HFFc6 (cell line): ENCODE measurements at regions not wholly inside any gene's neighbourhood (a gene's known extent, or its start where the extent isn't known, plus 50 kb on each side); places are given as distances from the start of the nearest gene placed in this dataset.

ENCODE experiments used
- DNase-seq: peaks from one replicate; pipeline ENCODE4 v3.0.0-alpha.2; 2018
- H3K27ac Mint-ChIP-seq: 2 replicates; pipeline ENCODE4 v1.8.0; 2020; ENCODE audit warnings: mild to moderate bottlenecking, mixed read lengths
- H3K27me3 Mint-ChIP-seq: 2 replicates; pipeline ENCODE4 v1.8.0; 2021; ENCODE audit warnings: mild to moderate bottlenecking, moderate library complexity, mixed read lengths; ENCODE audit not compliant: insufficient read depth
- H3K36me3 Mint-ChIP-seq: 2 replicates; pipeline ENCODE4 v1.8.0; 2021; ENCODE audit warnings: low read depth, mixed read lengths
- H3K4me1 Mint-ChIP-seq: 2 replicates; pipeline ENCODE4 v1.8.0; 2020; ENCODE audit warnings: low read depth, mixed read lengths
- H3K4me3 Mint-ChIP-seq: 2 replicates; pipeline ENCODE4 v1.8.0; 2020; ENCODE audit warnings: mild to moderate bottlenecking, moderate library complexity, mixed read lengths
- H3K9me3 Mint-ChIP-seq: 2 replicates; pipeline ENCODE4 v1.8.0; 2020; ENCODE audit warnings: mild to moderate bottlenecking, mixed read lengths
- CTCF ChIP-seq: fragments of 200-600 bp; sonication (generic); IDR thresholded peaks from 2 replicates; pipeline ENCODE4 v1.5.0; 2021; ENCODE audit warnings: antibody characterized with exemption, mild to moderate bottlenecking

GRCh38 chr2:33730193-33730592, 131.1 kb upstream of the FAM98A start:
- no peaks in the 10 kb centered on the region for H3K27me3 Mint-ChIP-seq
- peaks cover 21% of the 10 kb centered on the region for H3K9me3 Mint-ChIP-seq
- H3K4me3 Mint-ChIP-seq: no peak overlapping the region
- no peak overlapping the region for H3K27ac Mint-ChIP-seq
- no peak for TF ChIP-seq CTCF
- H3K4me1 Mint-ChIP-seq: no peaks in the 10 kb centered on the region
- peaks cover 6% of the 10 kb centered on the region; the same call in 1 of the 2 replicates for H3K36me3 Mint-ChIP-seq
- no peak for DNase-seq

- TF ChIP-seq CTCF: no peak
- Mint-ChIP-seq H3K27me3 (no peaks in the 10 kb centered on the region), H3K27ac (no peak overlapping the region)
These were observed 130.3 kb upstream of the FAM98A start for GRCh38 chr2:33729353-33729752.

GRCh38 chr2:33728106-33728505, 129.0 kb upstream of the FAM98A start:
- H3K36me3 Mint-ChIP-seq: peaks cover 6% of the 10 kb centered on the region; the same call in 1 of the 2 replicates

More at GRCh38 chr2:33729353-33729752, 130.3 kb upstream of the FAM98A start:
- Mint-ChIP-seq H3K9me3 (peaks cover 21% of the 10 kb centered on the region), H3K36me3 (peaks cover 6% of the 10 kb centered on the region; the same call in 1 of the 2 replicates), H3K4me3 (no peak overlapping the region), H3K4me1 (no peaks in the 10 kb centered on the region)
- no peak for DNase-seq

GRCh38 chr2:33727361-33728032, 128.4 kb upstream of the FAM98A start:
- Mint-ChIP-seq H3K4me3 (no peak overlapping the region), H3K27ac (no peak overlapping the region), H3K4me1 (no peaks in the 10 kb centered on the region), H3K9me3 (peaks cover 21% of the 10 kb centered on the region), H3K36me3 (peaks cover 6% of the 10 kb centered on the region; the same call in 1 of the 2 replicates), H3K27me3 (no peaks in the 10 kb centered on the region)
- DNase-seq: no peak
- TF ChIP-seq CTCF: no peak

More at GRCh38 chr2:33728106-33728505, 129.0 kb upstream of the FAM98A start:
- no peak overlapping the region for H3K4me3 Mint-ChIP-seq
- H3K4me1 Mint-ChIP-seq: no peaks in the 10 kb centered on the region
- no peak for TF ChIP-seq CTCF
- no peaks in the 10 kb centered on the region for H3K27me3 Mint-ChIP-seq
- peaks cover 21% of the 10 kb centered on the region for H3K9me3 Mint-ChIP-seq
- H3K27ac Mint-ChIP-seq: no peak overlapping the region
- DNase-seq: no peak

GRCh38 chr2:33726415-33726814, 127.3 kb upstream of the FAM98A start:
- H3K4me3 Mint-ChIP-seq: no peak overlapping the region
- peaks cover 6% of the 10 kb centered on the region; the same call in 1 of the 2 replicates for H3K36me3 Mint-ChIP-seq
- no peaks in the 10 kb centered on the region for H3K27me3 Mint-ChIP-seq
- no peak for DNase-seq
- peaks cover 21% of the 10 kb centered on the region for H3K9me3 Mint-ChIP-seq
- no peaks in the 10 kb centered on the region for H3K4me1 Mint-ChIP-seq
- H3K27ac Mint-ChIP-seq: no peak overlapping the region
- no peak for TF ChIP-seq CTCF
